Left lung (tissue), 4 donors: ENCODE measurements at regions not wholly inside any gene's neighbourhood (a gene's known extent, or its start where the extent isn't known, plus 50 kb on each side); places are given as distances from the start of the nearest gene placed in this dataset.

Experiments used
- ATAC-seq: fragments of 200-7000 bp; cut with Tn5 transposase; one replicate; pipeline ENCODE4 v1.9.1; 2020; ENCODE audit warnings: moderate library complexity
- DNase-seq, 4 donors: peaks; one replicate each; pipeline ENCODE4 v3.0.0-alpha.2; 2013 to 2020
- H3K27ac ChIP-seq, 2 donors: fragments of 200-600 bp; sonication (generic) in 1 of 2; one replicate each; pipeline versions ENCODE4 v1.5.0 to v1.8.0; 2020 to 2021
- H3K27me3 ChIP-seq, 2 donors: fragments of 200-600 bp; sonication (generic) in 1 of 2; one replicate each; pipeline versions ENCODE4 v1.5.0 to v1.8.0; 2020 to 2021
- H3K36me3 ChIP-seq, 2 donors: fragments of 200-600 bp; sonication (generic) in 1 of 2; one replicate each; pipeline versions ENCODE4 v1.5.0 to v1.8.0; 2020 to 2021
- H3K4me1 ChIP-seq, 2 donors: fragments of 200-600 bp; one replicate each; pipeline ENCODE4 v1.8.0; 2021
- H3K4me3 ChIP-seq, 2 donors: fragments of 200-600 bp; sonication (generic) in 1 of 2; one replicate each; pipeline versions ENCODE4 v1.5.0 to v1.8.0; 2020 to 2021; ENCODE audit warnings: mild to moderate bottlenecking in 1 of 2
- H3K9me3 ChIP-seq, 2 donors: fragments of 200-600 bp; sonication (generic) in 1 of 2; one replicate each; pipeline versions ENCODE4 v1.5.0 to v1.8.0; 2020 to 2021
- intact Hi-C, 2 donors: fragments of 100-400 bp; cut with DNase I; formaldehyde crosslinking; loops; one replicate each; pipeline versions ENCODE4 v1.11.2 to v1.14.2; 2022
- TF ChIP-seq, protein P1 (sequence below), 2 donors: fragments of 200-600 bp; sonication (generic) in 1 of 2; IDR thresholded peaks; one replicate each; pipeline versions ENCODE4 v1.5.0 to v1.8.0; 2021; ENCODE audit warnings: antibody characterized with exemption in 2 of 2
- donor health status: DM: no; HTN: yes; CAD: no.
- donor health status: DM: no; HTN: no; CAD: no.

DNA sequence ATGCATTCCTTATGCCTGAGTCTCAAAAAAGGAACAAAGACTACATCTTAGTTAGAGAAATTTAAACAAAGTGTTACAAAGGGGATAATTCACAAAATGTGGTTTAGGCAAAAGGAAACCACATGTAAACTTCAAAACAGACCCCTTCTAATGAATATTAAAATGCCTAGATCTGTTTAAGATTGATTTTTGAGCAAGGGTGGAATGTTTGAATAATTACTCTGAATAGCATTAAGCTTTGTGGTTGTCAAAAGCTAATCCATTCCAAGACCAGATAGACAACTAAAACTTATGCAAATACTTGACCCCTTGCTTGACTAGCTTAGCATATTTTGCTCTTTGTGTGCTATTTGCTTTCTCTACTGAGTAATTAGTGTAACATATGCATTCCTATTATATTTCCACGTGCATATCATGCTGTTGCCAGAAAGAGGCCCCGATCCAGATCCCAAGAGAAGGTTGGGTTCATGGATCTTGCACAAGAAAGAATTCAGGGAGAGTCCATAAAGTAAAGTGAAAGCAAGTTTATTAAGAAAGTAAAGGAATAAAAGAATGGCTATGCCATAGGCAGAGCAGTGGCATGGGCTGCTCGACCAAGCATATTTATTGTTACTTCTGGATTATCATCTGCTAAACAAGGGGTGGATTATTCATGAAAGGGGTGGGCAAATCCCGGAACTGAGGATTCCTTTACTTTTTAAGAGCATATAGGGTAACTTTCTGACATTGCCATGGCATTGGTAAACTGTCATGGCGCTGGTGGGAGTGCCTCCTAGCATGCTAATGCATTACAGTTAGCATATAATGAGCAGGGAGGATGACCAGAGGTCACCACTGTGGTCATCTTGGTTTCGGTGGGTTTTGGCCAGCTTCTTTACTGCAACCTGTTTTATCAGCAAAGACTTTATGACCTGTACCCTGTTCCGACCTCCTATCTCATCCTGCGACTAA lies 1193.4 kb upstream of the EYS start:
- Histone ChIP-seq H3K4me1 (no peaks in the 10 kb centered on the region), H3K4me3 (no peak overlapping the region), H3K27me3 (no peaks in the 10 kb centered on the region), H3K36me3 (no peaks in the 10 kb centered on the region), H3K9me3 (peaks cover 0 to 16% of the 10 kb centered on the region in 2 donors), H3K27ac (no peak overlapping the region)
- intact Hi-C loops = no loop called here
- TF ChIP-seq, protein P1, sequence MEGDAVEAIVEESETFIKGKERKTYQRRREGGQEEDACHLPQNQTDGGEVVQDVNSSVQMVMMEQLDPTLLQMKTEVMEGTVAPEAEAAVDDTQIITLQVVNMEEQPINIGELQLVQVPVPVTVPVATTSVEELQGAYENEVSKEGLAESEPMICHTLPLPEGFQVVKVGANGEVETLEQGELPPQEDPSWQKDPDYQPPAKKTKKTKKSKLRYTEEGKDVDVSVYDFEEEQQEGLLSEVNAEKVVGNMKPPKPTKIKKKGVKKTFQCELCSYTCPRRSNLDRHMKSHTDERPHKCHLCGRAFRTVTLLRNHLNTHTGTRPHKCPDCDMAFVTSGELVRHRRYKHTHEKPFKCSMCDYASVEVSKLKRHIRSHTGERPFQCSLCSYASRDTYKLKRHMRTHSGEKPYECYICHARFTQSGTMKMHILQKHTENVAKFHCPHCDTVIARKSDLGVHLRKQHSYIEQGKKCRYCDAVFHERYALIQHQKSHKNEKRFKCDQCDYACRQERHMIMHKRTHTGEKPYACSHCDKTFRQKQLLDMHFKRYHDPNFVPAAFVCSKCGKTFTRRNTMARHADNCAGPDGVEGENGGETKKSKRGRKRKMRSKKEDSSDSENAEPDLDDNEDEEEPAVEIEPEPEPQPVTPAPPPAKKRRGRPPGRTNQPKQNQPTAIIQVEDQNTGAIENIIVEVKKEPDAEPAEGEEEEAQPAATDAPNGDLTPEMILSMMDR (IDR thresholded peaks at IDR 0.05) = no peak
- ATAC-seq = no peak
- DNase-seq = no peak

DNA sequence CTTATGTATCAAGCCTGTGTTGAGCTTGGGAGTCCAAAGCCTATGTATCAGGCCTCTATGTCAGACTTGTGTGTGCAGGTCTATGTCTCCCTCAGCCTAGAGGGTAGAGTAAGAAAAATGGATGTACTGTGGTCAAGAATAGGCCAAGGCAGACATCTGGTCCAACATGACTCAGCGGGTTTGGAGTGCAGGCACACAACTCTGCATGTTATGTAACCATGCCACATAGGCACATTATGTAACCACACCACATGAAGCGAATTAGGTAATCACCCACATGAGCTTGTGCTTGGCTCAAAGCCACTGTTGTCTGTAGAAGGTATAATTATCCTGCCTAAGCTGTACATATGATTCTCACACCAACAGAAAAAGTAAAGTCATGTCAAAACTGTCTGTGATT lies 1190.5 kb upstream of the EYS start:
- Histone ChIP-seq H3K4me1 (no peaks in the 10 kb centered on the region), H3K36me3 (no peaks in the 10 kb centered on the region), H3K27ac (no peak overlapping the region), H3K27me3 (no peaks in the 10 kb centered on the region), H3K4me3 (no peak overlapping the region), H3K9me3 (peaks cover 0 to 18% of the 10 kb centered on the region in 2 donors)
- DNase-seq (no peak), ATAC-seq (no peak)
- TF ChIP-seq, protein P1 (IDR thresholded peaks at IDR 0.05) = no peak
- intact Hi-C loops = no loop called here

- no peaks in the 10 kb centered on the region for H3K27me3 ChIP-seq
- peaks cover 0 to 18% of the 10 kb centered on the region in 2 donors for H3K9me3 ChIP-seq
- TF ChIP-seq, protein P1 (IDR thresholded peaks at IDR 0.05) = no peak
- ATAC-seq (no peak), DNase-seq (no peak)
- no peaks in the 10 kb centered on the region for H3K36me3 ChIP-seq
- no peaks in the 10 kb centered on the region for H3K4me1 ChIP-seq
- no peak overlapping the region for H3K4me3 ChIP-seq
- intact Hi-C loops = no loop called here
- no peak overlapping the region for H3K27ac ChIP-seq
These were observed 1189.4 kb upstream of the EYS start for GRCh38 chr6:66896415-66896814.

- H3K36me3 ChIP-seq = no peaks in the 10 kb centered on the region
- H3K27ac ChIP-seq = no peak overlapping the region
- no peak for DNase-seq
- no peak for ATAC-seq
- H3K27me3 ChIP-seq = no peaks in the 10 kb centered on the region
- intact Hi-C loops = no loop called here
- H3K9me3 ChIP-seq = peaks cover 0 to 31% of the 10 kb centered on the region in 2 donors
- H3K4me1 ChIP-seq = no peaks in the 10 kb centered on the region
- TF ChIP-seq, protein P1 (IDR thresholded peaks at IDR 0.05) = no peak
- no peak overlapping the region for H3K4me3 ChIP-seq
These were observed 1176.4 kb upstream of the EYS start for GRCh38 chr6:66883453-66883852.

DNA sequence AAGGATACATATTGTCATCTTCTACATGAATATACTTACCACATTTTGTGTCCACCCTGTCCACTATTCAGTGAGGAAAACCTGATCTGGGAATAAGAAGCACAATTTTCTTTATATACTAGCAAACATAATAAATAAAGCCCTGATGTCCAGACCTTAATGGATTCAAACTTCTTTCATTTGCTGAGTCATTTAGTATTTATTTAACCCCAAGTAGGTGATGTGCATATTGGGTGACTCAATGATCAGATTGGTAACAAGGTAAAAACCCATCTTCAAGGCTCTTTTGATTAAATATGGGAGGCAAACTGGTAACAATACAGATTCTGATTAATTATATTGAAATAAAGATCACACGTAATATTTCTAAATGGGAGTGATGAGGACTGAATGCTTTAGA lies 1159.8 kb upstream of the EYS start:
- Histone ChIP-seq H3K27ac (no peak overlapping the region), H3K27me3 (no peaks in the 10 kb centered on the region), H3K4me3 (no peak overlapping the region), H3K4me1 (no peaks in the 10 kb centered on the region), H3K9me3 (peaks cover 5 to 13% of the 10 kb centered on the region in 2 donors), H3K36me3 (no peaks in the 10 kb centered on the region)
- ATAC-seq (no peak), DNase-seq (no peak)
- intact Hi-C loops = no loop called here
- TF ChIP-seq, protein P1 (IDR thresholded peaks at IDR 0.05) = no peak
